ENCODE measurements at regions not wholly inside any gene's neighbourhood (a gene's known extent, or its start where the extent isn't known, plus 50 kb on each side); places are given as distances from the start of the nearest gene placed in this dataset.
"Not testable (repeated sequence)": the region's sequence is repeated elsewhere in the genome, so short reads cannot be mapped to it uniquely, and the experiment has no call there.

DNA sequence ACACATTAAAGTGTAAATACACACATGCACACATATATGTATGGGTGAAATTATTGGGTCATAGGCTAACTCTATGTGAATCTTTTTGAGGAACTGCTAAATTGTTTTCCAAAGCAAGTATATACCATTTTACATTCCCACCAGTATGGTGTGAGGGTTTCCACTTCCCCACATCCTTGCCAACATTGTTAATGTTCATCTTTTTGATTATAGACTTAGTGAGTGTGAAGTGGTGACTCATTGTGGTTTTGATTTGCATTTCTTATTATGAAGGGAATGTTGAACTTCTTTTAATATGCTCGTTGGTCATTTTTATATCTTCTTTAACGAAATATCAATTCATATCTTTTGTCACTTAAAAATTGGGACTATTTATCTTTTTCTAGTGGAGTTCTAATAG, 181.8 kb upstream of the GCFC2 start:
- no peak for DNase-seq (ENCODE audit: low read depth)

- no peak for DNase-seq (ENCODE audit: low read depth)
Measured at GRCh38 chr2:75882530-75882929, 171.8 kb upstream of the GCFC2 start.

GRCh38 chr2:75875606-75876005, 164.9 kb upstream of the GCFC2 start:
- DNase-seq (ENCODE audit: low read depth), result not testable (repeated sequence)

DNA sequence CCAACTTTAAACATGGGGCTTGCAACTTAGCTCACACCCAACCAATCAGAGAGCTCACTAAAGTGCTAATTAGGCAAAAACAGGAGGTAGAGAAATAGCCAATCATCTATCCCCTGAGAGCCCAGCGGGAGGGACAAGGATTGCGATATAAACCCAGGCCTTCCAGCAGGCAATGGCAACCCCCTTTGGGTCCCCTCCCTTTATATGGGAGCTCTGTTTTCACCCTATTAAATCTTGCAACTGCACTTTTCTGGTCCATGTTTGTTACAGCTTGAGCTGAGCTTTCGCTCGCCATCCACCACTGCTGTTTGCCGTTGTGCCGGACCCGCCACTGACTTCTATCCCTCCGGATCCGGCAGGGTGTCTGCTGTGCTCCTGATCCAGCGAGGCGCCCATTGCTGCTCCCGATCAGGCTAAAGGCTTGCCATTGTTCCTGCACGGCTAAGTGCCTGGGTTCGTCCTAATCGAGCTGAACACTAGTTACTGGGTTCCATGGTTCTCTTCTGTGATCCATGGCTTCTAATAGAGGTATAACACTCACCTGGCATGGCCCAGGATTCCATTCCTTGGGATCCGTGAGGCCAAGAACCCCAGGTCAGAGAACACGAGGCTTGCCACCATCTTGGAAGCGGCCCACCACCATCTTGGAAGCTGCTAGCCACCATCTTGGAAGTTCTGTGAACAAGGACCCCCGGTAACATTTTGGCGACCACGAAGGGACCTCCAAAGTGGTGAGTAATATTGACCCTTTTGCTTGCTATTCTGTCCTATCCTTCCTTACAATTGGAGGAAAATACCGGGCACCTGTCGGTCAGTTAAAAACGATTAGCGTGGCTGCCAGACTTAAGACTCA, 161.3 kb upstream of the GCFC2 start:
- not testable (repeated sequence) for DNase-seq (ENCODE audit: low read depth)

DNA sequence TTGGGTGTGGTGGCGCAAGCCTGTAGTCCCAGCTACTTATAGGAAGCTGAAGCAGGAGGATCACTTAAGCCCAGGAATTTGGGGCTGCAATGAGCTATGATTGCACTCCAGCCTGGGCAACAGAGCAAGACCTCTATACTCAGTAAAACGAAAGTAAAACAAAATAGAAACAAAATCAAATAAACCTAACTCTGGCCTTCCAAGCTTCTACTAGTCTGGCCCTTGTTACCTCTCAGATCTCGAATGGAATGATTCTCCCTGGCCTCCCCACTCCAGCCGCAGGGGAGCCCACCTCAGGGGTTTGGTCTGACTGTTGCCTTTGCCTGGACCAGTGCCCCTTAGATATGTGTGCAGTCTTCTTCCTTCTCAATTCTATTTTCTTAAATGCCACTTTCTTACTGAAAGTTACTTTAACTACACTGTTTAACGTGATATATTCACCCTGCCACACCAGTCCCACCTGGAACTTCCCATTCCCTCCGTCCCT, 160.0 kb upstream of the GCFC2 start:
- no peak for DNase-seq (ENCODE audit: low read depth)

- no peak for DNase-seq (ENCODE audit: low read depth)
Measured at GRCh38 chr2:75870133-75870532, 159.4 kb upstream of the GCFC2 start.

- no peak for DNase-seq (ENCODE audit: low read depth)
Measured at GRCh38 chr2:75865702-75866101, 155.0 kb upstream of the GCFC2 start.

- no peak for DNase-seq (ENCODE audit: low read depth)
Measured at GRCh38 chr2:75865083-75865482, 154.4 kb upstream of the GCFC2 start.

GRCh38 chr2:75862547-75862946, 151.8 kb upstream of the GCFC2 start:
- no peak for DNase-seq (ENCODE audit: low read depth)

DNA sequence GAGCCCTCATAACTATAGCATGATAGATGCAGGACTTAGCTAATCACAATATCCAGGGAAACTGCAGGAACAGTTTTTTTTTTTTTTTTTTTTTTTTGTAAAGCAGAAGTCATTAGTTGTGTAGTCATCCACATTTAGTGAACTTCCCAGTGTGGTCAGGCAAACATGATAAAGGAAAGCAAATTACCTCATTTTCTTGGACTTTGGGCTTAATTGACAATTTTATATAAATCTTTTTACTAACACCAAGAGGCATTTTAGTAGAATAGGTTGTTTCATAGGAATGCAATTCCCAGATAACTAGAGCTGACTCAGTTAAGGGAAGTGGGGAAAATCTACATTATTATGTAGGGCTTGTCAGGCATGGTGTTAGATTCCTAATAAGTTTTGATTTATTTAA, 142.7 kb upstream of the GCFC2 start:
- no peak for DNase-seq (ENCODE audit: low read depth)

- no peak for DNase-seq (ENCODE audit: low read depth)
Measured at GRCh38 chr2:75852639-75853038, 141.9 kb upstream of the GCFC2 start.

DNA sequence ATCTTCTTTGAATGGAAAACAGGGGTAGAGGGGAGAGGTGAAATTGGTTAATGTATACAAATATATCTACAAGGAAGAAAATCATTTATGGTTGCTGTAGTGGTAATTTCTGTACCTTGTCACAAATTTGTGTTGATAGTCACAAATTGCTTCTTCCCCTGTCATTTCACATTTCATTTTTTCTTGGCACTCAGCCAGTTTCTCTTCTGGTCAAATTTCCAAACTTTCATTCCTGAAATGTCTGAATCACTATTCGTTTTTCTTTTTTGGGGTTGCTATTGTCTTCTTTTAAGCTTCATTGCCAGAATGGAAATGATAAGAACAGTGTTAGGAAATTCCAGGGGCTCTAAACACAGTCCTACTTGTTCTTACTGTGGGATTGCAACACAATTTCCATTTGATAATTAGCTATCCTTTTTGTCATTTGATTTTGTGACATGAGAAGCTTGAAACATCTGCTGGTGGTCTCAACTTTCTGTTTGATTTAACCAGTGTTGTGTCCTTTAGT, 136.0 kb upstream of the GCFC2 start:
- DNase-seq (ENCODE audit: low read depth), result no peak

GRCh38 chr2:75844651-75845050, 133.9 kb upstream of the GCFC2 start:
- no peak for DNase-seq (ENCODE audit: low read depth)

- DNase-seq (ENCODE audit: low read depth), result not testable (repeated sequence)
Measured at GRCh38 chr2:75834588-75834987, 123.9 kb upstream of the GCFC2 start.

DNA sequence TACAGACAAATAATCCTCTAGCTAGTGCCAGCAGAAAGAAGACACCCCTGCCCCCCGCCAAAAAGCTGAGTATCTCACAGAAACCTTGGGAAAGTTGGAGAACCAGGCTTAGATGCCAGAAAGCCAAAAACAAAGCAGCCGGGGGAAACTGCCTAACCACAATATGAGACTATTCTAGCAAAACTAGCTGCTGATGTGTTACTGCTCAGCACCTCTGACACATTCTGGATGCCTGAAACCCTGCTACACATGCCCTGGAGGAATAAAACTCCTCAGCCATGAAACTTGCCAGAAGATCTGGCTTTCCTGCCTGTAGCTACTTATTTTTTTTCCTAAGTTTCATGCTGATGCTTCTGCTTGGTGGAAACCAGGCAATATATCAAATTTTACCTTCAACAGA, 122.7 kb upstream of the GCFC2 start:
- no peak for DNase-seq (ENCODE audit: low read depth)

DNA sequence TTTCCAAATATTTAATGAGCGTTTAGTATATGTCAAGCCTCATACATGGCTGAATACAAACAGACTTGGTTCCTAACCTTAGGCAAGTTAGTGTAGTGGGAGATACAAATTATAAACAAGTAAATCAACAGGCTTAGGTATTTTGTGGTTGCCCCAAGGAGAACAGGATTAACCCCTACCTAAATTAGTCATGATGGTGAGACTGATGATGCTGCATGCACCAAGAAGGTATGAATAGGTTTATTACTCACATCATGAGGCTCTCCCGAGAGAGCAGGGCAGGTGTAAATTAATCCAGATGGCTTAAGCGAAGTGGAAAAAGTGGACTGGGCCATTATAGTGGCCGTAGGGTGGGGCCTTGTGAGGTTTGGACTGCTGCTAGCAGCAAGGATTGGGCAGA, 118.1 kb upstream of the GCFC2 start:
- no peak for DNase-seq (ENCODE audit: low read depth)

- DNase-seq (ENCODE audit: low read depth), result not testable (repeated sequence)
Measured at GRCh38 chr2:75823515-75823914, 112.8 kb upstream of the GCFC2 start.

DNA sequence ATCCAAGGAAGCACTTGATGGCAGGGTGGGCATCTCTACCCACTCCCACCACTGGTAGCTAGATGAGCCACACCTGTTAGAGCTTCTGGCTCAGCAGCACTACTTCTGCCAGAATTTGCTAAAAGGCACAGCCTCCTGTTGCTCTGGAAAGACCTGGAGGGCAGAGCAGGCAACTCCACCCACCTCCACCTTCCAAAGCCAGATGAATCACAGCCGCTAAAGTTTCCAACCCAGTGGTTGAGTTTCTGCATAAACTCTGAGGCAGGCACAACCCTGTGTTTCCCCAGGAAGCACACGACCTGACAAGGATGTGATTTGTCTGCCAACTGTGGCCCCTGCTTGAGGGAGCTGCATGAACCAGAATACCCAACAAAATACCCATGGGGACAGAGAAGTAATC, 111.6 kb upstream of the GCFC2 start:
- no peak for DNase-seq (ENCODE audit: low read depth)

DNA sequence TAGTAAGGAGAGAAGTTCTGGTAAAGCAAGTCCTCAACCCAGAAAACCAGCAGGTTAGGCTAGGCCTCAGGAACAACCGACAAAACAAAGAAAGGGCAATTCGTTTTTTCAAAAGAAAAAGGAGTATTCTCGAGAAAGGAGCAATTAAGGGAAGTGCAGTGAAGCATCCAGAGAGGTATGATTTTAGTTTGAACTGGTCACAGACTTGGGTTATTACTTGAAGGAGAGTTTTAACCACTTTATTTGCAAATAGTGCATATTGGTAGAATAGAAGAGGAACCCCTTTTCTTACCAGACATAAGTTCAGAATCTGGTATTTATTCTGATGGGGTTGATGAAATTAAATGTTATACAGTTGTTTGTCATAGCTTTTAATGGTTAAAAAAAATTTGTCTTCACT, 110.0 kb upstream of the GCFC2 start:
- DNase-seq (ENCODE audit: low read depth), result no peak

GRCh38 chr2:75810611-75811330, 100.1 kb upstream of the GCFC2 start:
- DNase-seq (ENCODE audit: low read depth), result no peak

DNA sequence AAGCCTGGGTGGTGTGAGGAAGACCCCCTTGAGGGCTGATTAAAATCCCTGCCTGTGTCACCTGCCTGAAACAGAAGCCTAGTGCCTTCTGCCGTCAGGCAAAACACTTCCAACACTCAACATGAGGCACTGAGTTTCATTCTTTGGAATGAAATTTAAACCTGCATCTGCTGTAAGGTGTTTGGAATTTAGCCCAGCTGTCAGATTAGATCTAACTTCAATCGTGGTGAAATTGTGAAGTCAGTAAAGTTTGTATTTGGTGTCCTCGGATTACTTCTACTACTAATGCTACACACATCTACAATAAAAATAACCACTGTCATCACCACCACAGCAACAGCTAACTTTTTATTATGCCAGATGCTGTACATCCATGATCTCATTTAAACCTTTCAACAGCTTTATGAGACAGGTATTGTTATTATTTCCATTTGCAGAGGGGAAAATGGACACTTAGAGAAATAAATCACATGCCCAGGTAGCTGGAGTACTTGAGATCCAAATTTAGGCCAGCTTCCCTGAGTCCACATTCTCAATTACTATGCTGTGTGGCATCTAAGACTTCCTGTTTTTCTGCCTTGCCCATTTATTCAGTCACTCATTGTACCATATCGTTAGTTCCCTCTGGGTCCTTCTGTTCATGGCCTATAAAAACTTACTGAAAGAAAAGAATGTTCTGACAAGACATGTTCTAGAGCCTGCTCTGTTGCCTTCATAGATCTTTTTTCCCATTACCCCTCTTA, 98.2 kb upstream of the GCFC2 start:
- DNase-seq (ENCODE audit: low read depth), result no peak

DNA sequence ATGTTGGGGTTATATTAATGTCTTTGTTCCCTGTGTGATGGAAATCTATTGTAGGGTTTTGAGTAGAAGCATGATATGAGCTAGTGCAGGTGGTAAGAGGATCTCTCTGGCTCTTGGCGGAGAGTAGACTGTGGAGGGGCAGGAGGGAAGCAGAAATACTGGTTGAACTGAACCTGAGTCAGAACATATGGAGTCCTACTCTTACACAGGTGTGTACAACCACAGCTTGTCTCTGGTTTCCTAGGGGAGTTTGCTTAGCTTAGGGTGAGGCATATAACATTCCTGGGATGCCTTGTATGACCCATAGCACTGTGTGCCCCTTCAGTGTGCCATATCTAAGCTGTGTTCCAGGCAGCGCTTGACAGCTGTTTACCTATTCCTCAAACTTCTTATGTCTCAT, 97.3 kb upstream of the GCFC2 start:
- DNase-seq (ENCODE audit: low read depth), result no peak
